Muscle of arm (tissue), 1 donor: ENCODE measurements at regions not wholly inside any gene's neighbourhood (a gene's known extent, or its start where the extent isn't known, plus 50 kb on each side); places are given as distances from the start of the nearest gene placed in this dataset.
"Not testable (repeated sequence)": the region's sequence is repeated elsewhere in the genome, so short reads cannot be mapped to it uniquely, and the experiment has no call there.

ENCODE experiments used
- DNase-seq: peaks from one replicate; pipeline ENCODE4 v3.0.0-alpha.2; 2013

DNA sequence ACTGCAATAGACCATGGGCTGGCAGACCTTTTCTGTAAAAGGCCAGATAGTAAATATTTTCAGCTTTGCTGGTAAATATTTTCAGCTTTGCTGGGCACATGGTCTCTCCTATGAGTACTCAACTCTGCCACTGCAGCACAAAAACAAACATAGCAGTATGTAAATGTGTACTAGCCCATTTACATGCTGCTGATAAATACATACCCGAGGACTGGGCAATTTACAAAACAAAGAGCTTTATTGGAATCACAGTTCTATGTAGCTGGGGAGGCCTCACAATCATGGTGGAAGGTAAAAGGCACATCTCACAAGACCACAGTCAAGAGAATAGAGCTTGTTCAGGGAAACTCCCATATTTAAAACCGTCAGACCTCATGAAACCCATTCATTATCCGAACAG lies 793.0 kb downstream of the EDEM1 start:
- no peak for DNase-seq

DNA sequence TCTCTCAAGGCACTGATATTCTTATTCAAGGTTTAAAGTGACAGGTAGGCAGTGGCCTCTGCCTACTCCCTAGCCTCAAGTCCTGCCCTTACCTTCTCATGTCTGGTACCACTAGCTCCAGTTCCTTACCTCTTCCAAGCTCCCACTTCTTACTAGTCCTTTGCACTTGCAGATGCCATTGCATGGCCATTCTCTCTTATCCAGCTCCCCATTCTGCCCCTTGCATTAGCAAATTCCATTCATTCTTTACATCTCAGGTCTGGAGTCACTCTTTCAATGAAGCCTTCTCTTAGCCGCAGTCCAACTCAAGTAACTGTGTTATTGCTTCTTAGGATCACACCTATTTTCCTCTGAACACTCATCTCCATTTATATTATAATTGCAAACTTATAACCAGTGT lies 807.1 kb downstream of the EDEM1 start:
- no peak for DNase-seq

DNA sequence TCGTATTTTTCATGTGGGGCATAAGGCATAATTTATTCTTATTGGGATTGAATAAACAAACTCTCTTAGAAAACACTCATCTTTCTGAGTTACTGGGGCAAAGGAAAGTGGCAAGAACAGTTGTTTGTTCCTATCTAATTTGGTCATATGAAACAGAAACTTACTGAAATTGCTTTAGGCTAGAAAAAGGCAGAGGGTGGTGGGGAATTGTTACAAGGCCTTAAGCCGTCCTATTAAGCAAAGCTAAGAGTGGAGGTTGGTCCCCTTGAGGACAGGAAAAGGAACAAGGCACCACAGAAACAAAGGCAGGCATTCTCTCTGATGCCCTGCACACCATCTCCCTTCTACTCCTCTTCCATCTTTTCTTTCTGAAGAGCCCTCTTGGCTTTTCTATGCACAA lies 830.9 kb downstream of the EDEM1 start:
- no peak for DNase-seq

DNA sequence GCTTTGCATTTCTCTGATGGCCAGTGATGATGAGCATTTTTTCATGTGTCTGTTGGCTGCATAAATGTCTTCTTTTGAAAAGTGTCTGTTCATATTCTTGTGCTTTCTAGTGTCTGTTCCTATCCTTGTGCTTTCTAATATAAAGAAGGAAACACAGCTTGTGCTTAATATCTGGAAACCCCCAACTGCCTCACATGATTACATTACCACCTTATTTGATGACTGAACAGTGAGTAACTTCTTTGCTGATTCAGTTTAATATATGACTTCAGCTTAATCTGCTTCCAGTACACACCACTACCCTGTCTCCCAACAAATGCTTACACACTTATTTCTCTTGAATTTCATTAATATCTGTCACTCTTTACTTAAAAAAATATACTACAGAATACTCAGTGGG lies 835.1 kb downstream of the EDEM1 start:
- no peak for DNase-seq

DNA sequence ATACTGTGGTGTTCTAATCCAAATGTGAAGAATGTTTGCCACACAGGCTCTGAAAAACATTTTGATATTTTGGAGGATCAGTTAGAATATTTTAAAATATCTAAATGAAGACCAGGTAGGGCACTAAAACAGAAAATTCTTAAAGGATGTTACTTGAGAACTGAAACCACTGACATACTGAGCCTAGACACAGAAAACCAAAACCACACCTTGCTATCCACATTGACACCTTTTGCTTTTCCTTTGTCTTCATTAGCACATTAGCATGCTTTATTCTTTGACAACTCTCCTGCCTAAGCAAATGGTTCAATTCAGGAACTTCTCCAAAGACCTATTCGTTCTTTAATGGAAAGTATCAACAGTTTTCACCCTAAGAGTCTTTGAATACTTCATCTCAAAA lies 835.9 kb upstream of the GRM7 start:
- no peak for DNase-seq

DNA sequence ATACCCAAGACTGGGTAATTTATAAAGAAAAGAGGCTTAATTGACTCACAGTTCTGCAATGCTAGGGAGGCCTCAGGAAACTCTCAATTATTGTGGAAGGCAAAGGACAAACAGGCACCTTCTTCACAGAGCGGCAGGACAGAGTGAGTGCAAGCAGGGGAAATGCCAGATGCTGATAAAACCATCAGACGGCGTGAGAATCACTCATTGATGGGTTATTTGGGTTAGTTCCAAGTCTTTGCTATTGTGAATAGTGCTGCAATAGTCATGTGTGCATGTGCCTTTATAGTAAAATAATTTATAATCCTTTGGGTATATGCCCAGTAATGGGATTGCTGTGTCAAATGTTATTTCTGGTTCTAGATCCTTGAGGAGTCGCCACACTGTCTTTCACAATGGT lies 830.3 kb upstream of the GRM7 start:
- not testable (repeated sequence) for DNase-seq

DNA sequence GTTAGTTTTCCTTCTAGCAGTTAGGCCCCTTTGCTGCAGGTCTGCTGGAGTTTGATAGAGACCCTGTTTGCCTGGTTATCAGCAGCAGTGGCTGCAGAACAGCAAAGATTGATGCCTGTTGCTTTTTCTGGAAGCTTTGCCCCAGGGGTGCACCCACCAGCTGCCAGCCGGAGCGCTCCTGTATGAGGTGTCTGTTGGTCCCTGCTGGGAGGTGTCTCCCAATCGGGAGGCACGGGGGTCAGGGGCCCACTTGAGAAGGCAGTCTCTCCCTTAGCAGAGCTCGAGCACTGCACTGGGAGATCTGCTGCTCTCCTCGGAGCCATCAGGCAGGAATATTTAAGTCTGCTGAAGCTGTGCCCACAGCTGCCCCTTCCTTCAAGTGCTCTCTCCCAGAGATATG lies 825.3 kb upstream of the GRM7 start:
- DNase-seq = no peak

DNA sequence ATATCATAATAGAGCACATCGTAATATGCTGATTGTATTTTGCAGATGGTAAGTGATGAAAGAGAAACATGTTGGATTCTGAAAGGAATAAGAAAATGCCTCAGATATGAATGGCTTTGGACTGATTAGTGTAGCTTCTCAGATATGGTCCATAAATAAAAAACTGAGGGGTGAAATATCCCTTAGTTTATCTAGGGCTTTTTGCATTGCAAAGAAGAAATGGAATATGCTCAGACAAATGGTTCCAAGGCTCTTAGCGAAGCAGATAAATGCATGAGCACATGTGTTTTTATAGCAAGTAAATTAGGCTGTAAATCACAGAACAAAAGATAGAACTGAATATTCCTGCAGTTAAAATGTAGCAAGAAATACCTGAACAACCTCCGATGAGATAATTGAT lies 820.9 kb upstream of the GRM7 start:
- no peak for DNase-seq

DNA sequence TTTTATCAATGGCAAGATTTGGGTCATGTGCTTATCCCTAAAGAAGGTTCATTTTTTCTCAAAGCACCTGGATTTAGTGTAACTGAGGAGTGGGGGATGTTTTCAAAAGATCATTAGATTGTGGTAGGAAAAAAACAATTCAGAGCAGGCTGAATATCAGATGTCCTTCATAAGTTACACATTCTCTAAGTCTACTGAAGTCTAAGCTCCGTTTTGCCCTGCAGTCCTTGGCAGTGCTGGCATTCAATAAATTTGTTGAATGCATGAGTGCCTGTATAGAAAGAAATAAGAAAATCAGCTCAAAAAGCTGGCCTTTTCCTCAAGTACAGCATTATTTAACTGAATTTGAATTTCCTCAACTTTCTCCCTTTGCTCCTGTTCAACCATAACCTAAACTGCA lies 819.0 kb upstream of the GRM7 start:
- no peak for DNase-seq

DNA sequence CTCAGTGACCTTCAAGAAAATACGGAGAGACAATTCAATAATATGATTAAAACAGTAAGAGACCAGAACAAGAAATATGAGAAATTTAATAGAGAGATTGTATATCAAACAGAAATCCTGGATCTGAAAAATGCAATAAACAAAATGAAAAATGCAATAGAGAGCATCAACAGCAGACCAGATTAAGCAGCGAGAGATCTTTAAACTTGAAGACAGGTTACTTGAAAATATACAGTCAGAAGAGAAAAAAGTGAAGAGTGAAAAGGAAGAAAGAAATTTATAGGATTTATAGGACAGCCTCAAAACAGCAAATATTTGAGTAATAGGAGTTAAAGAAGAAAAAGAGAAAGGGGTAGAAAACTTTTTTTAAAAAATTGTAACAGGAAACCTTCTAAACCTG lies 813.9 kb upstream of the GRM7 start:
- no peak for DNase-seq

DNA sequence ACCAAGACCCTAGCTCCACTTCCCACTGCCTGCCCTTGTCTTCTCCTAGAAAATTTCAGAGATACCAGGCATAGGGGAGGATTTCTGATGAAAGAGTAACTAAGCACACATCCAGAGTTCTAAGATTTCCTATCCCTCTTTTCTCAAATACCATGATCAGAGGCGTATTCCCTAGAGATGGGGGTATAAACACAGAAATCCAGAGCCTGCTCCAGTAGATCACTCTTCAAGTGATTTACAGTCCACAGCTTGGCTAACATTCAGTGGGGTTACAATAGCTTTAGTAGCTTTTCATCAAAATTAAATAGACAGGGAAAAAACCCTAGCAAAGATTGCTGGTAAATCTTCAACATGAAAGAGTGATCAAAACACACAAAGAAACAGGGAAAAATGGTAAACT lies 800.7 kb upstream of the GRM7 start:
- DNase-seq = no peak

DNA sequence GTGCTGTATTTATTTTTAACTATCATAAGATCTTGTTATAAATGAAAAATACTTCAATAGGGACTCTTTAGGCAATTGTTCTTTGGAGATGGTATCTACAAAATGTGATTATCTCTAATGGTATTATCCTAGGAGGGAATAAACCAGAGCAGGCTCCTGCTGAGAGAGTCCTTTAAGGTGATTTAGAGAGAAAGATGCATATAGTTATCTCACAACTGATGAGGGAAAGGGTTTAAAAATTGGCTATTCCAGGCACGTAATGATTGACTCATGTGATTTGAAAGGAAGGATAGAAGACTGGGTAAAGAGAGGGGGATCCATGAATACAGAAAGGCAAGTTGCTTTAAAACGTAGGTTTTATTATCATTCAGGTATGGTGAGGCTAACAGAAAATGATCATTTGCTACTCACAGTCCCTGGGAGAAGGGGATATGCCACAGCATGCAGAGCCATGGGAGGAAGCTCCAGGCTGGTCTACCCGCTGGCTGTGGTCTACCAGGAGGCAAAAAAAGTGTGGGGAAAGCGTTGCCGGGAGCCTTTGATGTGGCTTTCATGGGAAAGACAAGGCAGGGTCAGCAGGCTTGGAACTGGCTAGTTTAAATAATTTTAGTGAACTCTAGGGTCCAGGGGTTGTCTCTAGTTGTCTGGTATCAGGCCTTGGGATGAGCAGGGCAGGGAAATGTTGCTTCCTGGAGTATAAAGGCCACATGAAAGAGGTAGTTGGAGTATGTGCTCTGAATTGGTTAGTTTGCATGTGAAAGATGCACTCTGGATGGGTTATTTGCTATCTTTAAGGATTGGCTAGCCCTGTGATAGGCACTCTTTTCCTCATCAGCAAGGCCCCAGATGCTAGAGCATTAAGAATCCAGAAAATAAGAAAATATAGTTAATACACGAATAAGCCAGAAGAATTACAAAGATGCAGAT lies 798.4 kb upstream of the GRM7 start:
- DNase-seq = no peak

DNA sequence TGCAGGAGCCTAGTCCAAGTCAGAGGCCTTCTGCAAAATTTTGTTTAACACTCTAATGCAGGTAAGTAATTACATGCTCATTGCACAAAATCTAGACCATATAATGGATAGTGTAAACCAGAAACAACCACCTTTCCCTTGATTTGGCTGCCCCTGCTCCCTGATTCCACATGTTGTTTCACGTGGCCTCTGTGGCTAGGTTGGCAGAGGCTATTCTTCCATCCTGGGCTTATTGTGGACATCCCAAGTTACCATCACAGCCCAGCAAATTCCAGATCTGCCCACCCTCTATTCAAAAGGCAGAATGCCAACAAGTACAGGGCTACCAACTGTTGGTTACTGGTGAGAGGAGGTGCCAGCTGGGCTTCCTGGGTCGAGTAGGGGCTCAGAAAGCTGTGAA lies 794.5 kb upstream of the GRM7 start:
- DNase-seq = no peak

DNA sequence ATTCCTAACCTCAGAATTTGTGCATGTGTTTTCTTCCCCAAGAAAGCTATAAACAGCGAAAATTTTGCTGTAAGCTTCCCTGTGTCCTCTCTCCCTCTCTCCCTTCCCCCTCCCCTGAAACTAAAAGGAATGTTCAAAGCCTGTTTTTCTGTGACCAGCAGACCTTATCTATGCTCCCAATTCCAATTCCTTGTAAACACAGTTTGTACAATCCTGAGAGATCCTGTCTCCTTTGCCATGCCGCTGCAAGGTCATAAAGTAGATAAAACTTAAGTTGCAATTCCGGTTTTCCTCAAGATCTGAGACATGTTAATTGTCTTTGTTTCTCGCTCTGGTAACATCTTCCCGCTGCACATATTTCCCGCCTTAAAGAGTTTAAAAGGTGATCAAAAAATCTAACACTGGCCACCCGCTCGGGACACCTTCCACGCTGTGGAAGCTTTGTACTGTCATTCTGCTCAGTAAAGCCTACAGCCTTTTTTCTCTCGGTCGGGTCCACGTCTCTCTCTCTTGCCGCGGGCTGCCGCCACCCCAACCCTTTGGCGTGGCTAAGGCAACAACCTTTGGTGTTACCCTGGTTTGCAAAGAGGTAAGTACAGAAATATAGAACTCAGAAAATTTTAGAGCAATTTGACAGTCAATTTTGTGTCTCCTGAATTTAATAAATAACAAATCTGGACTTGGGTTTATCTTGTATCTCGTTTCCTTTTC lies 793.9 kb upstream of the GRM7 start:
- DNase-seq = not testable (repeated sequence)

DNA sequence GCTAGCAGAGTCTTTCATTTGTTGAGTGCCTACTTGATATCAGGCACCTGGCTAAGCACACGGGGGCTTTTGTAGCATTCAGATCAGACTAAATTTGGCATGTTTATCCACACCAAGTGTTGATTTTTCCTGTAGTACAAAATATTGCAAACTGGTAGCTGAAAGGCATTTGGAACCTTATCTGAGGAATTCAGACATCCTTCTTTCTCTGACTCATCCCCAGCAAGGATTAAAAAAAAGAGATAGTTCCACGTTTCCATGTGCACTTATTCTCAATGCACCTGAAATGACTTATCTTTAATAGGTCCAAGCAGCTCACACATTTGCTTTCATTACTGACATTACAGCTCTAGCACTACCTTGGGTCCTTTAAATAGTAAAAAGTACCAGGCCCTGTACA lies 786.0 kb upstream of the GRM7 start:
- DNase-seq = no peak

DNA sequence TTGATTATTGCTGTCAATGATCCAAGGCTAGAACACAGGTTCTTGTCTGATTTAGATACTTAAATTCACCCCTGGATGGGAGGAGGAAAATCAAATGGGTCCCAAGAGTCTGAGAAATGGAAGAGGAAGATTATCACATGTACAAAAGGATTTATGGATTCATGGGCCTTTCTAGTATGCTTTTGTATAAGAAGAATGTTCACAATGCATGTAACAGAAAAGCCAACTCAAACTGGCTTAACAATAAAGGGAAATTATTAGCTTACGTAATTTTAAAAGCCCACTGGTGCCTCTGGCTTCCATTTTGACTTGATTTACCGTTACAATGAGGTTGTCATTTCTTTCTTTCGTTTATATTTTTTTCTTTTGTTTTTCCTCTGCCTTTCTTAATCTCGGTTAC lies 782.5 kb upstream of the GRM7 start:
- no peak for DNase-seq

DNA sequence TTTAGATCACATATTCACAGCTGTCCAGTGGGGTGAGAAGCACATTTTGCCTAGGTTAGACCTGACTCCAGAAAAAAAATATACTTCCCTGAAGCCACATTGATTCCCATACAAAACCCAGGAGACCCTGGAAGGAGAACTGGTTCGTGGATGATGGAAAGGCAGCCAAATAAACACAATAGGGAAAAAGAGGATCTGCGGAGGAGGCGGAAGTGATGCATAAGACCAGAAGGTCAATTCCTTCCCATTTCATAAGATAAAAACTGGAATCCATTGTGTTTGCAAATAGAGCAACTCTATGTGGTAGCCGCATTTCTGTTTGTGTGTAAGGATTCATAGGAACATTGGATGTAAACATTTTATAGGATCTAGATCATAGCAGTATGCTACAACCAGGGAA lies 781.9 kb upstream of the GRM7 start:
- peak; percentile 67 for DNase-seq

DNA sequence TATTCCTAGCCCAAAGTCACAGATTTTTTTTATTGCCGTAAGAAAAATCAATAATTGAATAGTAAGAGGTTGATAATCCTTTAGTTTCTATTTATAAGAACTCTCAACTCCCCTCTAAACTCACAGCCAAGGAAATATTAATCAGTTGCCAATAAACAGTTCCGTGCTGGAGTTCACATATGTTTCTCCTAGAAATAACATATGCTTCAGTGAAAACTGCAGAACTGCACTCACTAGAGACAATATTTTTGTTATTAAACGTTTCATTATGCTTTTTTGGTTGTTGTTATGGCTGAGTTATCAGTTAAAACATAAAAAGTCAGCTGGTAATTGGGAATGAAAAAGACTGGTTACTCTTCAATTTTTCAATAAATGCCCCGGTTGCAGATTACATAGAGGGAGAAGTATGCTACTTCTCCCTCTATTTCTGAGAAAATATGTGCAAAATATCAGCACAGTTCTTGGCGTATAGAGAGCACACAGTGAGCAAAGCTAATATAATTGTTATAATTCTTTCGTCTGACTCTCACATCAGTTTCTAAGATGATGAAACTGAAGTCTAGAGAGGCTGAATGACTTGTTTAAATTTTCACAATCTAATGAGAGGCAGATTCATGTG lies 781.2 kb upstream of the GRM7 start:
- DNase-seq = peak; percentile 75

DNA sequence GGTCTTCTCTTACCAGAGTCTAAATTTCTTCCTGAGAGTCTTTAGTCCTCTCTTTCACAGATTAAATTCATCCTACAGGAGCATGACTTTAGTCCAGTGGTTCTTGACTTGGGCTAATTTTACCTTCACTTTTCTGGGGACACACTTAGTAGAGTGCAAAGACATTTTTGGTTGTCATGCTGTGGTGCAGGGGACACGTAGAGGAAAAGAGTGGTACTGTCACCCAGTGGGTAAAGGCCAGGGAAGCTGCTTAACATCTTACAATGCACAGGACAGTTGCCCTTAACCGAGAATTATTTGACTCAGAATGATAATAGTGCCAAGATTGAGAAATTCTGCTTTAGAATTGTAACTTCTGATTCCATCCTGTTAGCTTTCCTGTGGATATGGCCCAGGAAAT lies 772.5 kb upstream of the GRM7 start:
- no peak for DNase-seq

DNA sequence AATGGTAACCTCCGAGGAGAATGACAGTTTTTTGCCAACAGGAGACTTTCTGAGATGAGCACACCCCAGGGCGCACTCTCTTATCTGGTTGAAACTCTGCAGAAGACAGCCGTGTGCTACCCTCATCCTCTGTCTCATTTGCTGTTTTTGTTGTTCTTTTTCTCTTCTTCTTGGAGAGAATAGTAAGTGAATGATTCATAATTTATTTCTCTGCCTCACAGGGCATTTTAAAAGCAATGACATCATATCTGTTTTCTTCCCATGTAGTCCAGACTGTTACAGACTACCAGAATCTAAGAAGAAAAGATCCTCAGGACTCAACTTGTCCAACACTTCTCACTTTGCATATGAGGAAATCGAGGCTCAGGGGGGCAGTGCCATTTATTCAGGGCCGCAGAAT lies 771.1 kb upstream of the GRM7 start:
- no peak for DNase-seq

DNA sequence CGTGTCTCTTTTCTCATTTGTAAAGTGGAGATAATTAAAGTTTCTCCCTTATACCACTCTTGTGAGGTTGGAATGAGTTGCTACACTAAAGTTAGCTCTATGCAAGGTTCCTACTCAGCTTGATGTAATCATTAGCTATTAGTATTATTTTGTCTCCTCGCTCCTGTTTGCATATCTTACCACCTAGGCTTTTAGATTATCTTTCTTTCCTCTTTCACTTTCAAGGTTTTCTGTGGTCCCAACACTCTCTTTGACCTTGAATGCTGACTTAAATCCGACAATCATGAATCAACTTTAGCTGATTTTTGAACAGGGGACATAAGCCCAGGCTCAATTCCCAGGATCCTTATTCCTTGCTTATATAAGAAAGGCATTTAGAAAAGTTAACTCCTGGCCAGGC lies 769.7 kb upstream of the GRM7 start:
- no peak for DNase-seq

DNA sequence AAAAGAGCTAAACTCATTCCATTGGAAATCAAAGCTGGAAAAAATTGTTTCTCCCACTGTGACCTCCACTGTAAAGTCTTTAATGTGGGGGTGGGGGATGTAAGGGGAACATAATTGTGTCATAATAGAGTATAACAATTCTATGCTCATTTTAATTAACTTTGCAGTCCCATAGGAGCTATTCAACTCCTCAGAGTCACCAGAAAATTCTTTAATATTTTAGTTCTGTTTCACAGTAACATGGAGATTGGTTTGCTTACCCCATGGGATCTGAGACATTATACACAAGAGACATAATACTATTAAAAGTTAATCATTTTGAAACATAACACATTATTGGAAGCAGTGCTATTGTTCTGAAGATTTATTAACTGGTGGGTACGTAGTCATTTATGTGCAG lies 765.9 kb upstream of the GRM7 start:
- no peak for DNase-seq

DNA sequence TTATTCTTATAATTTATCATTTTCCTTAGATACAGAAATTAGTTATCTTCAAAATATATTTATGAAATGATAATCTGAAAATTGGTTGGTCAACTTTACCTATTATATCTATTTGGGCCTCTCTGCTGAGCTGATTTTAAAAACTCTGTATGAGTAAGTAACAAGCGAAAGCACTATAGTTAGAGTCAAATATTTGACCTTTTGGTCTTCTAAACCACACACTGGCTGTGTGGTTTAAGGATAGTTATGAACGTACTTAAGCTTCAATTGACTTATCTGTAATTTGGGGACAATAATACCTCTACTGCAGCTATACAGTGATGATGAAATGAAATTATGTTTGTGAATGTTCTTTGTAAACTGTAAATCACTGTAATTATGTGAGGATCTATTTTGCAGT lies 763.9 kb upstream of the GRM7 start:
- DNase-seq = no peak
